ENCODE measurements at regions not wholly inside any gene's neighbourhood (a gene's known extent, or its start where the extent isn't known, plus 50 kb on each side); places are given as distances from the start of the nearest gene placed in this dataset.

DNA sequence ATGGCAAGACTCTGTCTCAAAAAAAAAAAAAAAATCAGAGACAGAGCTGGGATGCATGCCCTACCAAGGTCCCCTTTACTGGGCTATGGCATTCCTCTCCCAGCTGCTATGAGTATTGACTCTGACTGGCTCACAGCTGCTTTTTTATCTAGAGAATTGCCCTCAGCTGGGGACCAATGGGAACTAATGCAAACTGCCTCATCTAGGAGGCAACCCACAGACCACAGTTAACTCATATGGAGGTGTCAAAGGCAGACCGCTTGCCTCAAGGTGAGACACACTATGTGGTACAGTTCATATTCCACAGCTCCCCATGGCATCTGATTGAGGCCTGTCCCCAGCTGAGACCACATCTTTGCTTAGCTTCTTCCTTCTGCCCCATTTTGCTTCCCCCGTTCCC is 183.5 kb upstream of the EOMES start:
- TF ChIP-seq CTCF (IDR thresholded peaks at IDR 0.05) (no peak), POLR2A (IDR thresholded peaks at IDR 0.05) (no peak)

All from uterus (tissue), 2 donors.